ENCODE measurements at regions not wholly inside any gene's neighbourhood (a gene's known extent, or its start where the extent isn't known, plus 50 kb on each side); places are given as distances from the start of the nearest gene placed in this dataset.

DNA sequence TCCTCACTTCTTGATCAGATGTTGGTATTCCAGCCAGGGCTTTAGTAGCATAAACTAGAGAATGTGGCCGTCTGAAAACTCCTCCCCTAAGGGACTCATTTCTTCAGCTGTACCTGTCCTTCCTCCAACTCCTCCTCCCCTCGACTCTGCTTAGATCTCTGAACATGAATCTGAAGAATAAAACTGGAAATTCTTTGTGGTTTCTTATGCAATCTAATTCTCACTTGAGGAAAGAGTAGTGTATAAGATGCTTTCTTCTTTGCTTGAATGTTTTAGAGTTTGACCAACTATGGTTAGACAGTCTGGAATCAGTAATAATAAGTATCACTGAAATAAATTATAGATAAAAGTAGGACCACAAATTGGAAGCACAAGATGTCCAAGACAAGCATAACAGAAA is 128.5 kb downstream of the LRRC70 start:
- no peaks in the 10 kb centered on the region for H3K9me3 ChIP-seq (replicated peaks in 1 of 3)

DNA sequence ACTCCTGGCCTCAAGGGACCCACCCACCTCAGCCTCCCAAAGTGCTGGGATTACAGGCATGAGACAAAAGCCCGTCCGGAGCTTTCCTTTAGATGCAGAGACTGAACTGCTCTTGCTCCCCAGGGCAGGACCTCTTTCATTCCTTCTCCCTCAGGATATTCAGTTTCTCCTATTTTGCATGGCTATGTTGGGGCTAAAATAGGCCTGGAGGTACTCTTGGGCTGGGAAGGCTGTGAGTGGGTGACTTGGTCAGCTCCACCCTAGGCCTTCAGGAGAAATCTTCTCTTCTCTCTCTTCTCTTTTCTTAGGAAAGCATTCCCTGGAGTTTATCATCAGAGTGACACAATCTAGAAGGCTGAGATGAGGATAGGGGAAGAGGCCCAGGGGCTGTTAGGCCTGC is 126.4 kb downstream of the LRRC70 start:
- no peak for DNase-seq
- no peaks in the 10 kb centered on the region for H3K9me3 ChIP-seq (replicated peaks in 1 of 3)
- 75 to 100% (median 95%) methylated on average over 2 of the region's 2 CpGs for WGBS, 4 donors
- intact Hi-C loops (cut with DNase I), result no loop called here
- no peak overlapping the region for H3K27ac ChIP-seq
- H3K36me3 ChIP-seq (replicated peaks in 1 of 2), result no peaks in the 10 kb centered on the region
- H3K4me1 ChIP-seq (replicated peaks in 1 of 2), result no peaks in the 10 kb centered on the region
- TF ChIP-seq, protein P1, sequence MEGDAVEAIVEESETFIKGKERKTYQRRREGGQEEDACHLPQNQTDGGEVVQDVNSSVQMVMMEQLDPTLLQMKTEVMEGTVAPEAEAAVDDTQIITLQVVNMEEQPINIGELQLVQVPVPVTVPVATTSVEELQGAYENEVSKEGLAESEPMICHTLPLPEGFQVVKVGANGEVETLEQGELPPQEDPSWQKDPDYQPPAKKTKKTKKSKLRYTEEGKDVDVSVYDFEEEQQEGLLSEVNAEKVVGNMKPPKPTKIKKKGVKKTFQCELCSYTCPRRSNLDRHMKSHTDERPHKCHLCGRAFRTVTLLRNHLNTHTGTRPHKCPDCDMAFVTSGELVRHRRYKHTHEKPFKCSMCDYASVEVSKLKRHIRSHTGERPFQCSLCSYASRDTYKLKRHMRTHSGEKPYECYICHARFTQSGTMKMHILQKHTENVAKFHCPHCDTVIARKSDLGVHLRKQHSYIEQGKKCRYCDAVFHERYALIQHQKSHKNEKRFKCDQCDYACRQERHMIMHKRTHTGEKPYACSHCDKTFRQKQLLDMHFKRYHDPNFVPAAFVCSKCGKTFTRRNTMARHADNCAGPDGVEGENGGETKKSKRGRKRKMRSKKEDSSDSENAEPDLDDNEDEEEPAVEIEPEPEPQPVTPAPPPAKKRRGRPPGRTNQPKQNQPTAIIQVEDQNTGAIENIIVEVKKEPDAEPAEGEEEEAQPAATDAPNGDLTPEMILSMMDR (IDR thresholded peaks at IDR 0.05), result no peak
- no peak for TF ChIP-seq POLR2A (IDR thresholded peaks at IDR 0.05)
- no peaks in the 10 kb centered on the region for H3K27me3 ChIP-seq
- no peak overlapping the region for H3K4me3 ChIP-seq

More for the DNA sequence above, 128.5 kb downstream of the LRRC70 start:
- intact Hi-C loops (cut with DNase I), result no loop called here
- no peak for DNase-seq
- no peak overlapping the region for H3K4me3 ChIP-seq
- H3K36me3 ChIP-seq (replicated peaks in 1 of 2), result no peaks in the 10 kb centered on the region
- TF ChIP-seq, protein P1 (IDR thresholded peaks at IDR 0.05), result no peak
- TF ChIP-seq POLR2A (IDR thresholded peaks at IDR 0.05), result no peak
- no peaks in the 10 kb centered on the region for H3K4me1 ChIP-seq (replicated peaks in 1 of 2)
- 59 to 72% (median 69%) methylated on average over 2 of the region's 2 CpGs for WGBS, 4 donors
- no peak overlapping the region for H3K27ac ChIP-seq
- no peaks in the 10 kb centered on the region for H3K27me3 ChIP-seq

GRCh38 chr5:62702126-62702525 is 123.5 kb downstream of the LRRC70 start:
- WGBS, 4 donors, result 60 to 69% (median 66%) methylated on average over 4 of the region's 4 CpGs

DNA sequence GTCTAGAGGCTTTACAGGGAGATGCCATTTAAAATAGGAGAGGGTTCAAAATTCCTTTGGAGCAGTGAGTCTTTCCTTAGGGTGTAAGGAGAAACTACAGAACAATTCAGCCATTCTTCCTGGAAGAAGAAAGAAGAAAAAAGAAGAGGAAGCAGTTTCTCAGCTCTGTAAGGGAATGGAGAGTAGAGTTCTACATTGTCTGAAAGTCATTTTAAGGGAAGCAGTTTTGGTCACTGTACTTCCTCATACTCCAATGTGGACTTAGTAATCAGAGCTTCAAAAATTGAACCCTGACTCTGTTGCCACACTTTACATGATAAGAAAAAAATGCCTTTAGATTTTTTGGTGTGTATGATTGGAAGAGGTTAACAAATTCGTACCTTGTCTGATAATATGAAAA is 122.4 kb downstream of the LRRC70 start:
- no peaks in the 10 kb centered on the region for H3K4me1 ChIP-seq (replicated peaks in 1 of 2)
- no peaks in the 10 kb centered on the region for H3K9me3 ChIP-seq (replicated peaks in 1 of 3)
- TF ChIP-seq POLR2A (IDR thresholded peaks at IDR 0.05), result no peak
- TF ChIP-seq, protein P1 (IDR thresholded peaks at IDR 0.05), result no peak
- DNase-seq, result no peak
- intact Hi-C loops (cut with DNase I), result no loop called here
- H3K4me3 ChIP-seq, result no peak overlapping the region
- no peaks in the 10 kb centered on the region for H3K36me3 ChIP-seq (replicated peaks in 1 of 2)
- H3K27ac ChIP-seq, result no peak overlapping the region
- WGBS, 4 donors, result 68 to 81% (median 73%) methylated on average over 1 of the region's 1 CpG
- no peaks in the 10 kb centered on the region for H3K27me3 ChIP-seq

More at GRCh38 chr5:62702126-62702525, 123.5 kb downstream of the LRRC70 start:
- H3K4me1 ChIP-seq (replicated peaks in 1 of 2), result no peaks in the 10 kb centered on the region
- no peak for DNase-seq
- intact Hi-C loops (cut with DNase I), result no loop called here
- no peak overlapping the region for H3K27ac ChIP-seq
- H3K27me3 ChIP-seq, result no peaks in the 10 kb centered on the region
- H3K36me3 ChIP-seq (replicated peaks in 1 of 2), result no peaks in the 10 kb centered on the region
- no peak overlapping the region for H3K4me3 ChIP-seq
- no peaks in the 10 kb centered on the region for H3K9me3 ChIP-seq (replicated peaks in 1 of 3)
- no peak for TF ChIP-seq POLR2A (IDR thresholded peaks at IDR 0.05)
- TF ChIP-seq, protein P1 (IDR thresholded peaks at IDR 0.05), result no peak
